ENCODE measurements at regions not wholly inside any gene's neighbourhood (a gene's known extent, or its start where the extent isn't known, plus 50 kb on each side); places are given as distances from the start of the nearest gene placed in this dataset.
A peak's percentile ranks its signal among the peaks of the same experiment; 100 is the strongest.

DNA sequence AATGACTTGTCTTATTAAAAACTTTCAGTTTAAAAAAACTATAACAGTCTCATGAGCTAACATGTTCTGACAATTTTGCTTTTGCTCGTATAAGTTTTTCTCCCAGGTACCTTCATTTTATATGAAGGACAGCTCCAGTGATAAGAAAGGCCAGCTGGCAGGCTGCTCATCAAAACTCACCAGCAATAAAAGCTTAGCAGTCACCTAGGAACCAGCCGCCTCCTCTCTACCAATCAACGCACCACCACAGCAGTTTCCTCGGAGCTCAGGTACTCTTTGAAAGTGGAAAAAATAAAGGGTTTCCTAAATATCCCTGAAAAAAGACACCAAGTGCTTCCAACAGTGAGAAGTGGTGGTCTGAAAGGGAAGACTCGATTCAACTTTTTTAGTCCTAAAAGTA lies 100.9 kb upstream of the CCDC150 start:
- DNase-seq, result no peak

DNA sequence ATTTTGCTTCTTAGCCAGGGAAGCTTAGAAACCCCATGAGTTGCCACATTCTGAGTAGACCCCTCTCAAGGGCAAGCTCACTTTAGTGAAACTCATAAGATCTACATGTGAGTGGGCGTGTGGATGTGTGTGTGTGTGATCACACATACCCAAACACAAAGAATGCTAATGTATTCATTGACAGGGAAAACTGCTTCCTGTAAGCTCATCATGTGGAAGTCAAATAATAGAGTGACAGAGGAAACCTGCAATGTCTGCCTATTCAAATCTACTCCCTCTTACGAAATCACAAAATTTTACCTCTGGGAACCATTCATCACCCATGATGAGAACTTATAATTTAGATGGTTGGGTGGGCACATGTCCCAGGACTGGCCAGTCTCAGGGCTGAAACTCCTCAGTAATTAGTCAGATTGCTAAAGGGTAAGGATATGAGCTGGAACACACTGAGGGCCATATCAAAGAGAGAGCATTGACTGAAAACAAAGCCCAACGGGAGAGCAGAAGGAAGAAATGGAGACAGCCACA lies 94.5 kb upstream of the CCDC150 start:
- DNase-seq, result no peak

DNA sequence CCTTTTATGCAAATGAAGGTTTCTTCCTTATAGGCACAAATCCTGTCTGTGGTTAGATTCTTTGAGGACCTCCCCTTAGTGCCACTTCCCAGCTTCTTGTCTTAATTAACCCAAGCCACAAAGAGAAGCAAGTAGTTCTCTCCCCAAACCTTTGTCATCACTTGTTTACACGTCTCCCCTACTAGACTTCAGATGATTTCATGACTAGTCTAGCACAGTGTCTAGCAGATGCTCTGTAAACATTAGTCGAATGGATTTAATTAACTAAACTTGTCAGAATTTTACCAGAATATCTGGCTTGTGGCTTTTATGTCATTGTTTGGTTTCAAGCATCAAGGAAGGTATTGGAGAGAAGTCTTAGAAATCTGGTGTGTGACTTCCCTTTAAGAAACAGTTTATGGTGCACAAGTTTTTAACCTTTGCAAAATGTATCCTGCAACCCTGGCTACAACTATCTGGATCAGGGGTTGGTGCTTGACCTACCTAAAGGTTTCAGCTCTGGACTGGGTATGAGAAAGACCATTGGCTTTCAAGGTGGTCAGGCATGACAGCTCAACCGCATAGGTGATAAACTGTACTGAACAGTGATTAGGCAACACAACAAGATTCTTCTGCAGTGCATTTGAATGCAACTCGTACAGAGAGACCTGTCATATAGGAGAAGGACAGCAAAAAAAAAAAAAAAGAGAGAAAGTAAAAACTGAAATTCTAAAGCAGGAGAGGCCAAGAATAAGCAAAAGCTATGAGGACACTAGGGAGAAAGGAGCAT lies 93.2 kb upstream of the CCDC150 start:
- DNase-seq, result no peak

DNA sequence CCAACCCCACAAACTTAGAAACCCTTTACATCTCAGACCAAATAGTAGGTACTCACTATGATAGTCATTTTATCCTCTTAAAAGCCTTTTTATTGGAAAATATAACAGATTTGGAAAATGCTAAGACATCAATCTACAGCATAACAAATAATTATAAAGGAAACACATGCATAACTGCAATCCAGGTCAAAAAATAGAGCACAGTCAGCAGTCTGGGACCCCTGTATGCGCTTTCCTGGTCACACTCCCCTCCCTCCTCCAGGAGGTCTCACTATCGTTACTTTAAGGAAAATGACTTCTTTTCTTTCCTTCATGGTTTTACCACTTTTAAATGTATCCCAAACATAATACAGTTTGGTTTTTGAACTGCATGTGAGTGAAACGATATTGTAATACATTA lies 90.5 kb upstream of the CCDC150 start:
- no peak for DNase-seq

DNA sequence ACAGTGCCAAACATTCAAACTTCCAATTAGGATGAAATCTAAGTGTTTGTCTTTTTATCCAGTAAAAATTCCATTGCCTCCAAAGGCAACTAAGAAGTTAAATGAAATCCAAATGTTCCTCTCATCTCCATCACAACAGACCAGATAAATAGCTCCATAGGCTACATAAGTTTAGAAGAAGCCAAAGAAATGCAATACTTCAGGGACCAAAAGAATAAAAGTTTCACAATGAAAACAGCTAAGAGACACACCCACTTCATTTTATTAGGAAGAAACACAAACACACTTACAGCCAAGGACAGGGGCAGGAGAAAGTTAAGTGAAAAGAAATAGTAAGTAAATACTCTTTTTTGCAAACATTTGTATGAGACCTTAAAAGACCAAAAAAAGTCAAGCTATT lies 88.5 kb upstream of the CCDC150 start:
- DNase-seq, result no peak

DNA sequence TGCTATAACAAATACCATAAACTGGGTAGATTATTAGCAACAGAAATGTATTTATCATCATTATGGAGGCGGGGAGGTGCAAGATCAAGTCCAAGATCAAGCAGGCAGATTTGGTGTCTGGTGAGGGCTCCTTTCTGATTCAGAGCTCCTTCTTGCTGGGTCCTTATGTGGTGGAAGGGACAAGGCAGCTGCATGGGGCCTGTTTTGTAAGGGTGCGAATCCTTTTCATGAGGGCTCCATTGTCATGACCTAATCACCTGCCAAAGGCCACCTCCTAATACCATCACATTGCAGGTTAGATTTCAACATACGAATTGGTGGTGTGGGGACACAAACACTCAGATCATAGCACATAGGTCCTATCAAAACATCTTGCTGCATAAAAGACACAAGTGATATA lies 84.4 kb upstream of the CCDC150 start:
- DNase-seq, result no peak

DNA sequence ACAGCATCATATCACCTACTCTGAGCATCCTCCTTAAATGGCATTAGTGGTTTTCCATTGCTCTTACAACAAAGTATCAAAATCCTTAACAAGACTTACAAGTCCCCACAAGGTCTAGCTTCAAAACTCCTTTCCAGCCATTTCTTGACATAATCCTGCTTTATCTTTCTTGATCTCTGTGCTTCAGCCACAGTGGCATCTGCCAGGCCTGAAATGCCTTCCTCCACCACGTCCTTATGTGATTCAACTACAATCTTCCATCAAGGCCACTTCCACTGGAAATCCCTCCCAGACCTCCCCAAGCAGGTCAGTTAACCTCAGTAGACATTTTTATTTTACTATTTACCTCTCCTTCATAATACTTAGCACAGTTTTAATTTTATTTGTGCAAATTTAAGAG lies 83.8 kb upstream of the CCDC150 start:
- no peak for DNase-seq

DNA sequence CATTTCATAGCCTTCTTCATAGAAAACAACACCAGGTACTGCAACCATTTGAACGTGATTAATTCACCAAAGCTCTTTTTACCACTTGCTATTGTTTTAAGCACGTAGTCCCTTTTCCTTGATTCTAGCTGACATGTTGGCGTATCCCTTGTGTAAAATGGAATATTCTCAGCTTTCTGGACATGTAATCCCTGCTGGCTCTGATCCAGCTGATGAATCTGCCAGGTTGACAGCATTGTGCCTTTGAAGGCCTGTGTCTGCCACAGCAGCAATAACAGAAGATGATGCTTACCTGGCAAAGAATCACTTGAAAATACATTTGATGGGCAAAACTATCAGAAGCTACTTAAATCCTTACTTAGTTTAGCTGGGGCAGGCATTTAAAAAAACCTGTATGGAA lies 81.0 kb upstream of the CCDC150 start:
- DNase-seq, result peak; percentile 48

DNA sequence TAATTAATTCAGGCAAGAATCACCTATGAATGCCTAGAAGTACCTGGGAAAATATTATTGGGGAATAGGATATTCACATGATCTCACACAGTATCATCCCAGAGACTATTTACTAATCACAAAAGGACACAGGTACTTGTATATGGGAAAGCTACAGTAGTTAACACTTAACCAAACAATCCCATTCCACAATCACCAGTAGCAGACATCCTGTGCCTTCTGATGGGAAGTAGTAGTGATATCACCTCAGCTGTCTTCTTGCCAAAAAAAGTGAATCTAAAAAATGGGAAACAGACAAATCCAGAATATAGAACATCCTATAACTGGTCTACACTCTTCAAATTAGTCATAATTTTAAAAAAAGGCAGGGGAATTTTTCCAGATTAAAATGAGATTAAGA lies 75.6 kb upstream of the CCDC150 start:
- DNase-seq, result no peak

DNA sequence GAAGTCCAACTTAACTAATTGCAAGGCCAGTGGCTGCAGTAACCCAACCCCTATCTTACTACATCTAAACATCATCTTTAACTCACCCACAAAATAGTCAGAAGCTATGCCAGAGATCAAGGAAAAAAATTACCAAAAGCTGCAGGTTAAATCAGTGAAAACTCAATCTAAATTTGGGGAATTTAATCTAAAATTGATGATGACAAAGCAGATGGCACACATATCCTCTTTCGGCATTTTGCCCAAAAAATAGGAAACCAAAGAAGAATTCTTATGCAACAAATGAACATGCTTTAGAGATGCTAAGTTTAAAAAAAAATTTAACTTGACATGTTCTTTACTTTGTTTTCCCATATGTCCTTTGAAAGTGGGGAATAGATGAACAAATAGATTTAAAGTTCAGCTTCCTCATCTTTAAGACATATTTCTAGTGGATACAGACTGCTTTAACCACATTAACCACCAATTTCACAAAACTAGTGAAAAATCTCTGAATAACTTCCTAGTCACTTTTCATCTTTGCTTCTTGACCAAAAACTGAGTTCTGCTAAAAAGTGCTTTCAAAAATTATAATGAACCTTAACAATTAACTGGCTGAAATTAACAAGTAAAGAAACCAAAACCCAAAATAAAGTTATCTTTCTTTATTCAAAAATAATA lies 74.3 kb upstream of the CCDC150 start:
- DNase-seq, result no peak

DNA sequence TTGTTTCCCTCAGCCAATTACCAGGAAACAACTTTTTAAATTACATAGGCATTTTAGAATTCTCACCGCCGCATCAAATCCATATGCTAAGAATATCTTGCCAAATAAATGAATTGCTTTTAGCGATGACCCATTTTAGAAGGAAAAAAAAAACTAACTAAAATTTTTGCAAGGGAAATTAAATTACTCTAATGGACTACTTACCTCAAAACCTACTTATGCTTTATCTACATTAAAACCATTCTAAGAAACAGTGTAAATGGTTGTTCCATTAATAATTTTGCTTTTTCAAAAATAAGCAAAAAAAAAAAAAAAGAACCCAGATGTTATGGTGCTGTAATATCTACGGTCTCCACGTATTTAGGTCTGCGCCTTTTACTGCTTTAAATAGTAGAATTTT lies 73.5 kb upstream of the CCDC150 start:
- DNase-seq, result no peak

DNA sequence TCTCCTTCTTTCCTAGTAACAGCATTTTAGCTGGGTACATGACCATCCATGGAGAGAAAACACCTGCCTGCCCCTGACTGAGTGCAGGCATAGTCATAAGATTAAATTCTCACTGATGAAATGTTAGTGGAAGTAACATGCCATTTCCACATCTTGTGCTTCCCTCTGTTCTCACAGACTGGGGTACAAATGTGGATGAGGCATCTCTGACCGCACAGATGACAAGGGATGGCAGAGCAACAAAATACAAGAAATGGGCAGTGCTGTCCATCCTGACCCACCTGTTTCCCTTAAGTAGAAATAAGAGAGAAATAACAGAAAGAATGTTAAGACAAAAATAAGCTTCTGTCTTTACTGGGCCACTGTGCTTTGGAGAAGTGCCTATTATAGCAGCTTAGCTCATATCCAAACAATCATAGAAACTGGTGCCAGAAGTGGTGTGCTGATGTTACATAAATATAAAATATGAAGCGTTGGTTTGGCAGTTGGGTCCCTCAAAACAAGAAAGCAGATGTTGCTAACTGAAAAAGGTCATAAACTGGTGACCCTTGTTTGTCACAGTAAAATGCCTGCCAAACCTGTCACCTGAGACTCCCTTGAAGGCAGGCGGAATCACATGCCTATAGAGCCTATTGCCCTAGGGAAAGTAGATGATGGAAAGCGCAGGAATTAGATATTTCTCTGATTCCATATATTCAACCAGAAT lies 72.4 kb upstream of the CCDC150 start:
- DNase-seq, result peak; percentile 47

DNA sequence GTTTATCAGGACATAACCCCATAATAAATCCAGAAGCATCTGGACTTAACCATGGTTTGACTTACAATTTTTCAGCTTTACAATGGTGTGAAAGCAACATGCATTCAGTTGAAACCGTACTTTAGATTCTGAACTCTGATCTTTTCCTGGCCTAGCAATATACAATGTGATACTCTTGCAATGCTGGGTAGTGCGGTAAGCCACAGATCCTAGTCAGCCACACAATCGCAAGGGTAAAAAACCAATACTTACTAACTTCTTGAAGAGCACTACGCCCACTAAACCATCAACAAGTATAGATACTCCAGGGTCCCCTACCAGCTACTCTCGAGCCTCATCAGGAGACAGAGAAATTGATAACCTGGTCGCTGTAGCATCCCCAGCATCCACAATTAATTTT lies 71.0 kb upstream of the CCDC150 start:
- no peak for DNase-seq

DNA sequence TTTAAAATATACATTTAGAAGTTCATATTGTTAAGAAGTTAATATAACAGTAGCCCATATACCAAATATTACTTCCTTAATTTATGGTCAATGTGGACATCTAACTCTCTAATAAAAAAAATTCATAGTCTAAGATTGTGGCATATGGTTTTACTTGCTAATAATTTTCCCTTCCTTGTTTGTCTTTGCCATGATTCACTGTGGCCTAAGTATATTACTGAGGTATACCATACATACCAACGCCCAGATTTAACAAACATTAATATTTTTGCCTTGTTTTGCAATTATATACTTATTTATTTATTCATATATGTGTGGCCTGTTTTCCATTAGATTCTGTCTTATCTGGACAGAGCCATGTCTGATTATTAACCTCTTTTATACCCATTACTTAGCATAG lies 54.6 kb upstream of the CCDC150 start:
- DNase-seq, result no peak

DNA sequence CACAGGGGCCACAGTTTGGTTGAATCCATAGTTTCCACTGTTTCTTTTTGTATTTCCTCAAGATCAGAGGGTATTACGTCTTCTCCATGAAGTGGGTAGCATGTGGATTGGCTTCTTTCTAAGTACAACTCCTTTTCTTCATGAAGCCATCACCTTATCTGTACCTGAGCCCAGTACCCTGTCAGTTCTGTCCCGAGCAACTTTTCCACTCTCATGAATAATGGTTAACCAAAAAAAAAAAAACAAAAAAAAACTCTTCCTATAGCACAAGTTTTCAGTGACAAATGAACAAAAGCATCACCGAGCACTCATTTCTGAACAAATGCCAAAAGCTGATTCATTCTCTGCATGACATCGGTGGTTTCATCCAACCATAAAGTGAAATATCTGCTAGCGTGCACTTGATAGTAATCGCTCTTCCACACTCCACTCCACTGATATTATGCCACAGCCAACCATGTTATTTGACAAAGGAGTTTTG lies 53.0 kb upstream of the CCDC150 start:
- peak; percentile 38 for DNase-seq

DNA sequence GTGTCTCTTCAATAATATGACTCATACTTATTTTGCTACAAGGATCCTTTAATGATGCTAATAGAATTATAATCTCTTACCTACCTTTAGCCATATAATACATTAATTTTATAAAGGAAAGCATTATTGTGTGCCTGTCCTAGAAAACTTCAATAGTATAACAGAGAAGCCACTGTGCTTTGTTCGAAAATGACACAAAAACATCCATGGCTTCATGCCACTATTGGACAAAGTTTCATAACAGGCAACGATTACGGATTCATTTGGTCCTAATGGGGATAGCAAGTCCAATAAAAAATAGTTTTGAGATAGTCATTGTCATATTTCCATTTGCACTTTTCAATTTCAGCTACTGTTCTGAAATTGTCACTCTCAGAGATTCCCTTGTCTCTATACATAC lies 52.5 kb upstream of the CCDC150 start:
- no peak for DNase-seq

DNA sequence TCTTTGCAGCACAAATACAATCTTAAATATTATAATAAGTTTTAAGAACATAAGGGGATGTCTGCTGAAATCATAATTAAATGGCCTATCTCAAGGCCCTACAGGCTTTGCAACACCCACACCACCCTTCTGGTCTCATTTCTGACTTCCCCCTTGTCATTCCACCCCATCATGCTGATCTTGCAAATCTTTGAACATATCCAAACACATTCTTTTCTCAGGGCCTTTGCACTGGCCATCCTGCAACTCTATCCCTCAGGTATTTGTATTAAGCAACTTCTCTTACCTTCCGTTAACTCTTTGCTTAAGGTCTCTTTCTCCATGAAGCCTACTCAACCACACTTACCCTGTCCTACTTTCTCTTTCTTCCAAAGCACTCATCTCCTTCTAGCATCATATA lies 51.8 kb upstream of the CCDC150 start:
- no peak for DNase-seq

DNA sequence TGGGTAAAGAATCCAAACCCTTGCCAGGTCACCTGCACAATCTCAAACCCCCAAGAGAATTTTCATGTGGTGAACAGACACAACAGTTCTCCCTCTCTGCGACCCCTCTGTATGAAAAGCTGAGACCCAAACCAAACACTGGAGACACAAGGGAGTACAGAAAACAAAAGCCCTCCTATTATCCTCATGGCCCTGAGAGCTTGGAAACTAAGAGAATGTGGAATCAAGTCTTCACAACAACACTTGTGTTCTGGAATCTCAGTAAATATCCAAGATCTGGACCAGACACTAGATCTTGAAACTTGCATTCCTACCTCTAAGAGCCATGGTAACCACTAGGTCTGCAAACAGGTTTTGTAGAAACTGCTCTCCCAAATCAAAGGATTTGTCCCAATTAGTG lies 50.1 kb upstream of the CCDC150 start:
- DNase-seq, result no peak
